ENCODE measurements at regions not wholly inside any gene's neighbourhood (a gene's known extent, or its start where the extent isn't known, plus 50 kb on each side); places are given as distances from the start of the nearest gene placed in this dataset.

DNA sequence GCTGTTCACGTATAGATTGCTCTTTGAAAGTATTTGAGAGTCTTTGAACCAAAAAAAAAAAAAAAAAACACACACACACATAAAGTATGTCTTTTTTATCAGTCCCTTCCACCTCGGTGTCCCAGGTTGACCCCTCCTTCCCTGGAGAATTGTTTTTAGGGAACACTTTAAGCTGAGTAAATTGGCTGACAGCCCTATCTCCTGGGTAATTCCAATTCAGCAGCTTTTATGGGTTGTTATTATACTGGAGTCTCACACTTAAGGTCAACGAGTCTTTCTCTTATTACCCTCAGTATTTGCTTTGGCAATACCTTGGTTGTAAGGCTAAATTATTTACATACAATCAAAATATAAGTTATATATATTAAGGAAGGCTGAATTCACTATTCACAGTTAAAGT lies 69.4 kb downstream of the SLC30A10 start:
- TF ChIP-seq, protein P1, sequence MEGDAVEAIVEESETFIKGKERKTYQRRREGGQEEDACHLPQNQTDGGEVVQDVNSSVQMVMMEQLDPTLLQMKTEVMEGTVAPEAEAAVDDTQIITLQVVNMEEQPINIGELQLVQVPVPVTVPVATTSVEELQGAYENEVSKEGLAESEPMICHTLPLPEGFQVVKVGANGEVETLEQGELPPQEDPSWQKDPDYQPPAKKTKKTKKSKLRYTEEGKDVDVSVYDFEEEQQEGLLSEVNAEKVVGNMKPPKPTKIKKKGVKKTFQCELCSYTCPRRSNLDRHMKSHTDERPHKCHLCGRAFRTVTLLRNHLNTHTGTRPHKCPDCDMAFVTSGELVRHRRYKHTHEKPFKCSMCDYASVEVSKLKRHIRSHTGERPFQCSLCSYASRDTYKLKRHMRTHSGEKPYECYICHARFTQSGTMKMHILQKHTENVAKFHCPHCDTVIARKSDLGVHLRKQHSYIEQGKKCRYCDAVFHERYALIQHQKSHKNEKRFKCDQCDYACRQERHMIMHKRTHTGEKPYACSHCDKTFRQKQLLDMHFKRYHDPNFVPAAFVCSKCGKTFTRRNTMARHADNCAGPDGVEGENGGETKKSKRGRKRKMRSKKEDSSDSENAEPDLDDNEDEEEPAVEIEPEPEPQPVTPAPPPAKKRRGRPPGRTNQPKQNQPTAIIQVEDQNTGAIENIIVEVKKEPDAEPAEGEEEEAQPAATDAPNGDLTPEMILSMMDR (IDR thresholded peaks at IDR 0.05; ENCODE audit: low read length), result no peak
- TF ChIP-seq EZH2 (optimal IDR thresholded peaks at IDR 0.05; ENCODE audit: low read depth, low read length), result no peak

Data from MM.1S (cell line).